Panc1 (cell line): ENCODE measurements at regions not wholly inside any gene's neighbourhood (a gene's known extent, or its start where the extent isn't known, plus 50 kb on each side); places are given as distances from the start of the nearest gene placed in this dataset.

Experiments
- ATAC-seq: fragments of 200-7000 bp; cut with Tn5 transposase; 2 replicates; pipeline ENCODE4 v1.9.1; 2020; ENCODE audit warnings: mild to moderate bottlenecking, moderate library complexity
- BruUV-seq: library from RNA; stranded (reverse); fragments of 400-500 nt; replicated peaks from 2 replicates; lab custom pipeline; 2021; lab: Mats Ljungman, UMichigan
- CTCF ChIA-PET: fragments of 300-600 bp; sonication (Branson Sonifier 250); formaldehyde crosslinking; loops from one replicate; lab custom pipeline; 2022; ENCODE audit warnings: antibody characterized with exemption; lab: Charles Lee
- POLR2A ChIA-PET: fragments of 300-600 bp; sonication (Branson Sonifier 250); formaldehyde crosslinking; loops from one replicate; lab custom pipeline; 2022; ENCODE audit warnings: antibody characterized with exemption; lab: Charles Lee
- DNase-seq: peaks from one replicate; pipeline ENCODE4 v3.0.0-alpha.2; 2010; ENCODE audit warnings: low read depth, low spot score
- H3K27ac ChIP-seq: 2 replicates; pipeline ENCODE4 v1.5.1; 2011; ENCODE audit warnings: mild to moderate bottlenecking, low read length, inconsistent platforms
- H3K27me3 ChIP-seq: fragments of 200-500 bp; sonication (Bioruptor generic); 2 replicates; pipeline ENCODE4 v1.6.0; 2014; ENCODE audit warnings: low read length, inconsistent platforms; ENCODE audit not compliant: control insufficient read depth, insufficient read depth
- H3K36me3 ChIP-seq: fragments of 200-500 bp; sonication (Bioruptor generic); 2 replicates; pipeline ENCODE4 v1.5.1; 2014; ENCODE audit warnings: inconsistent platforms, mild to moderate bottlenecking, low read length, moderate library complexity; ENCODE audit not compliant: control insufficient read depth, insufficient read depth
- H3K4me1 ChIP-seq: 2 replicates; pipeline ENCODE4 v1.5.1; 2011; ENCODE audit warnings: inconsistent platforms, mild to moderate bottlenecking, low read length, moderate library complexity; ENCODE audit not compliant: control insufficient read depth, insufficient read depth
- H3K4me3 ChIP-seq, 2 experiments: 2 replicates each; pipeline ENCODE4 v1.5.1; 2011 to 2012; ENCODE audit warnings: low read depth in 2 of 2, low read length in 2 of 2, mild to moderate bottlenecking in 2 of 2, inconsistent platforms in 1 of 2, moderate library complexity in 1 of 2
- H3K9me3 ChIP-seq: fragments of 200-500 bp; sonication (Bioruptor generic); 2 replicates; pipeline ENCODE4 v1.5.1; 2014; ENCODE audit warnings: low read depth, mild to moderate bottlenecking, inconsistent platforms, low read length, moderate library complexity; ENCODE audit not compliant: control insufficient read depth, insufficient read depth
- CTCF ChIP-seq: fragments of 450-650 bp; IDR thresholded peaks from 2 replicates; pipeline ENCODE4 v1.5.1; 2017; ENCODE audit warnings: mild to moderate bottlenecking
- POLR2AphosphoS5 ChIP-seq: IDR thresholded peaks from 2 replicates; pipeline ENCODE4 v1.6.1; 2012; ENCODE audit warnings: mild to moderate bottlenecking, low read depth, low read length, moderate library complexity
- REST ChIP-seq, 2 experiments: IDR thresholded peaks; 2 replicates each; pipeline ENCODE4 v1.6.1; 2011 to 2012; ENCODE audit warnings: low read depth in 2 of 2, control low read depth in 1 of 2, low read length in 1 of 2, mild to moderate bottlenecking in 1 of 2, moderate library complexity in 1 of 2; ENCODE audit not compliant: insufficient read depth in 1 of 2
- SIN3A ChIP-seq: IDR thresholded peaks from 2 replicates; pipeline ENCODE4 v1.6.1; 2012; ENCODE audit warnings: low read depth, mild to moderate bottlenecking, low read length, moderate library complexity, borderline replicate concordance; ENCODE audit not compliant: insufficient read depth
- TCF7L2 ChIP-seq: IDR thresholded peaks from 2 replicates; pipeline ENCODE4 v1.6.1; 2011; ENCODE audit warnings: mild to moderate bottlenecking, low read depth, low read length, inconsistent platforms
- in situ Hi-C: cut with HindIII; loops from 2 replicates; pipeline ENCODE4 v1.10.0; 2016; ENCODE audit warnings: low sequenced_read_pairs, low pct_unique_long_range_greater_than_20kb
- intact Hi-C: fragments of 100-400 bp; cut with micrococcal nuclease; formaldehyde crosslinking; loops from one replicate; pipeline ENCODE4 v1.10.0; 2022; ENCODE audit not compliant: unreplicated experiment

- TF ChIP-seq POLR2AphosphoS5 (no peak), CTCF (no peak), TCF7L2 (no peak), SIN3A (no peak), REST (IDR thresholded peaks at IDR 0.05; ENCODE audit: insufficient read depth in 1 of 2, low read depth in 2 of 2, low read length in 1 of 2) (no peak)
- in situ Hi-C loops (no loop called here), intact Hi-C loops (no loop called here)
- Histone ChIP-seq H3K9me3 (no peaks in the 10 kb centered on the region; the same call in 1 of the 2 replicates), H3K4me1 (no peaks in the 10 kb centered on the region), H3K4me3 (no peak overlapping the region), H3K36me3 (no peaks in the 10 kb centered on the region), H3K27ac (no peak overlapping the region), H3K27me3 (no peaks in the 10 kb centered on the region)
- no TSS peak for BruUV-seq
- DNase-seq (no peak), ATAC-seq (no peak)
- ChIA-PET CTCF (interaction anchor here (0.7 kb wide), 1 partner anchor 125 kb away, joined by 7 read pairs; no protein-coding TSS in a partner anchor), POLR2A (no interaction called here)
These were observed 148.2 kb upstream of the PREP start for GRCh38 chr6:105550955-105551620.

- TF ChIP-seq SIN3A (no peak), TCF7L2 (no peak), POLR2AphosphoS5 (no peak), CTCF (no peak), REST (IDR thresholded peaks at IDR 0.05; ENCODE audit: insufficient read depth in 1 of 2, low read depth in 2 of 2, low read length in 1 of 2) (no peak)
- no peak; the same call in 1 of the 2 replicates for ATAC-seq
- in situ Hi-C loops (no loop called here), intact Hi-C loops (no loop called here)
- Histone ChIP-seq H3K4me3 (no peak overlapping the region), H3K36me3 (no peaks in the 10 kb centered on the region), H3K27me3 (no peaks in the 10 kb centered on the region), H3K4me1 (no peaks in the 10 kb centered on the region), H3K9me3 (no peaks in the 10 kb centered on the region), H3K27ac (no peak overlapping the region; the same call in 1 of the 2 replicates)
- no TSS peak for BruUV-seq
- no peak for DNase-seq
- POLR2A ChIA-PET: interaction anchor here (0.6 kb wide), 1 partner anchor 627 kb away, joined by 3 read pairs; no protein-coding TSS in a partner anchor
- CTCF ChIA-PET: no interaction called here
These were observed 143.9 kb upstream of the PREP start for GRCh38 chr6:105546754-105547153.
